Type B pancreatic cell (in vitro differentiated cells): ENCODE measurements at regions not wholly inside any gene's neighbourhood (a gene's known extent, or its start where the extent isn't known, plus 50 kb on each side); places are given as distances from the start of the nearest gene placed in this dataset.
"Not testable (repeated sequence)": the region's sequence is repeated elsewhere in the genome, so short reads cannot be mapped to it uniquely, and the experiment has no call there.

Experiments
- DNase-seq: peaks from one replicate; pipeline ENCODE4 v3.0.0; 2021; ENCODE audit warnings: mixed read lengths; ENCODE audit not compliant: unreplicated experiment; ENCODE audit errors: extremely low spot score
- H3K27ac Mint-ChIP-seq: 2 replicates; pipeline ENCODE4 v1.8.0; 2021; ENCODE audit warnings: mild to moderate bottlenecking, mixed read lengths
- H3K27me3 Mint-ChIP-seq: 2 replicates; pipeline ENCODE4 v1.8.0; 2021; ENCODE audit warnings: mixed read lengths
- H3K36me3 Mint-ChIP-seq: 2 replicates; pipeline ENCODE4 v1.8.0; 2021; ENCODE audit warnings: mixed read lengths
- H3K4me1 Mint-ChIP-seq: one replicate; pipeline ENCODE4 v1.8.0; 2021; ENCODE audit warnings: mixed read lengths; ENCODE audit not compliant: unreplicated experiment
- H3K4me3 Mint-ChIP-seq: 2 replicates; pipeline ENCODE4 v1.8.0; 2021; ENCODE audit warnings: mild to moderate bottlenecking, mixed read lengths
- H3K9me3 Mint-ChIP-seq: 2 replicates; pipeline ENCODE4 v1.8.0; 2021; ENCODE audit warnings: mixed read lengths
- CTCF ChIP-seq: fragments of 200-600 bp; sonication (generic); conservative IDR thresholded peaks from 2 replicates; pipeline ENCODE4 v1.5.0; 2021; ENCODE audit warnings: antibody characterized with exemption, mild to moderate bottlenecking

GRCh38 chr18:40133253-40133652 is 1821.8 kb upstream of the PIK3C3 start:
- no peak for TF ChIP-seq CTCF
- H3K27me3 Mint-ChIP-seq, result no peaks in the 10 kb centered on the region
- no peak overlapping the region for H3K27ac Mint-ChIP-seq
- no peak overlapping the region for H3K4me3 Mint-ChIP-seq
- H3K36me3 Mint-ChIP-seq, result no peaks in the 10 kb centered on the region
- H3K9me3 Mint-ChIP-seq, result peaks cover 5% of the 10 kb centered on the region
- no peaks in the 10 kb centered on the region for H3K4me1 Mint-ChIP-seq
- no peak for DNase-seq

DNA sequence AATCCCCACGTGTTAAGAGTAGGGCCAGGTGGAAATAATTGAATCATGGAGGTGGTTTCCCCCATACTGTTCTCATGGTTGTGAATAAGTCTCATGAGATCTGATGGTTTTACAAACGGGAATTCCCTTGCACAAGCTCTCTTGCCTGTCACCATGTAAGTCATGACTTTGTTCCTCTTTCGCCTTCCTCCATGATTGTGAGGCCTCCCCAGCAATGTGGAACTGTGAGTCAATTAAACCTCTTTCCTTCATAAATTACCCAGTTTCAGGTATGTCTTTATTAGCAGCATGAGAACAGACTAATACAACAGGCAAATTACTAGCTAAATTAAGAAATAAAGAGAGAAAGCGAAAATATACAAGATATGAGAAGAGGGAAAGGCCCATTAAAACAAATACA is 1822.6 kb upstream of the PIK3C3 start:
- H3K4me3 Mint-ChIP-seq, H3K27ac Mint-ChIP-seq, H3K9me3 Mint-ChIP-seq, H3K27me3 Mint-ChIP-seq, H3K36me3 Mint-ChIP-seq, DNase-seq, H3K4me1 Mint-ChIP-seq: not testable (repeated sequence)

DNA sequence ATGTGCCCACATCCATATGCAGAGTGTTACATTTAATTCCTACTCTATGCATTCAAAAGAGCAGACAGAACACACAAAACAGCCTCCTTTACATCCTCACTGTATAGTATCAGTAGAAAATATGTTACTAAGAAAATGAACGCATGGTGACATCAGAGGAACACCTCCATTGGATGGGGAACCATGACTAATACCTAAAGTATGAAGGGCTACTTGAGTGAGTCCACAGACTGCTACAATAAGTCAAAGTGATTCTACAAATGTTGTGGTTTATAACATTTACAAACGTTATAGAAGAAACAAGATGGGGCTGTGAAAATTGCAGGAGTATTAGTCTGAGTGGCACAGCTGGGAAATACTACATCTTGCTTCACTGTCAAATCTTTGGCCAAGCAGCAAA is 1830.9 kb upstream of the PIK3C3 start:
- H3K4me3 Mint-ChIP-seq, result no peak overlapping the region
- no peak for DNase-seq
- no peak overlapping the region for H3K27ac Mint-ChIP-seq
- no peaks in the 10 kb centered on the region for H3K9me3 Mint-ChIP-seq
- no peak for TF ChIP-seq CTCF
- H3K4me1 Mint-ChIP-seq, result peaks cover 5% of the 10 kb centered on the region
- H3K36me3 Mint-ChIP-seq, result no peaks in the 10 kb centered on the region
- no peaks in the 10 kb centered on the region for H3K27me3 Mint-ChIP-seq

GRCh38 chr18:40120796-40121391 is 1834.1 kb upstream of the PIK3C3 start:
- Mint-ChIP-seq H3K27me3 (no peaks in the 10 kb centered on the region), H3K9me3 (peaks cover 12% of the 10 kb centered on the region)

GRCh38 chr18:40120356-40120755 is 1834.7 kb upstream of the PIK3C3 start:
- DNase-seq, result no peak
- no peak for TF ChIP-seq CTCF
- peaks cover 12% of the 10 kb centered on the region for H3K9me3 Mint-ChIP-seq
- no peak overlapping the region for H3K4me3 Mint-ChIP-seq
- H3K36me3 Mint-ChIP-seq, result no peaks in the 10 kb centered on the region
- H3K4me1 Mint-ChIP-seq, result peaks cover 5% of the 10 kb centered on the region
- no peak overlapping the region for H3K27ac Mint-ChIP-seq
- no peaks in the 10 kb centered on the region for H3K27me3 Mint-ChIP-seq

More at GRCh38 chr18:40120796-40121391, 1834.1 kb upstream of the PIK3C3 start:
- H3K27ac Mint-ChIP-seq, result no peak overlapping the region
- no peak for TF ChIP-seq CTCF
- H3K4me3 Mint-ChIP-seq, result no peak overlapping the region
- H3K4me1 Mint-ChIP-seq, result peaks cover 5% of the 10 kb centered on the region
- no peaks in the 10 kb centered on the region for H3K36me3 Mint-ChIP-seq
- DNase-seq, result no peak

DNA sequence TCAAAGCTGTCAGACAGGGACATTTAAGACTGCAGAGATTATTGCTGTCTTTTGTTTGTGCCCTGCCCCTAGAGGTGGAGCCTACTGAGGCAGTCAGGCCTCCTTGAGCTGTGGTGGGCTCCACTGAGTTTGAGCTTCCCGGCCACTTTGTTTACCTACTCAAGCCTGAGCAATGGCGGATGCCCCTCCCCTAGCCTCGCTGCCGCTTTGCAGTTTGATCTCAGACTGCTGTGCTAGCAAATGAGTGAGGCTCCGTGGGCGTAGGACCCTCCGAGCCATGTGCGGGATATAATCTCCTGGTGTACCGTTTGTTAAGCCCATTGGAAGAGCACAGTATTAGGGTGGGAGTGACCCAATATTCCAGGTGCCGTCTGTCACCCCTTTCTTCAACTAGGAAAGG is 1835.5 kb upstream of the PIK3C3 start:
- H3K4me3 Mint-ChIP-seq, H3K27me3 Mint-ChIP-seq: not testable (repeated sequence)

DNA sequence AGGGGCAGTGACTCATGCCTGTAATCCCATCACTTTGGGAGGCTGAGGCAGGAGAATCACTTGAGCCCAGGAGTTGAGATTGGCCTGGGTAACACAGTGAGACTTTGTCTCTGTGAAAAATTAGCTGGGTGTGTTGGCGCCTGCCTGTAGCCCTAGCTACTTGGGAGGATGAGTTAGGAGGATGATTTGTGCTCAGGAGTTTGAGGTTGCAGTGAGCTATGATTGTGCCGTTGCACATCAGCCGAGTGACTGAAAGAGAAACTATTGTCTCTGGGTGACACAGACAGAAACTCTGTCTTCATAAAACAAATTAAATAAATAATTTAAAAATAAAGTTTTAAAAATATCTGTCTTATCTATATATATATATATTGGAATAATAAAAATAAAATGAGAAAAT is 1844.6 kb upstream of the PIK3C3 start:
- Mint-ChIP-seq H3K36me3 (no peaks in the 10 kb centered on the region), H3K9me3 (peaks cover 4% of the 10 kb centered on the region), H3K27ac (no peak overlapping the region), H3K4me3 (no peak overlapping the region), H3K27me3 (no peaks in the 10 kb centered on the region), H3K4me1 (peaks cover 21% of the 10 kb centered on the region)
- TF ChIP-seq CTCF, result no peak
- no peak for DNase-seq

More for the DNA sequence above, 1835.5 kb upstream of the PIK3C3 start:
- not testable (repeated sequence) for H3K4me1 Mint-ChIP-seq, DNase-seq, H3K27ac Mint-ChIP-seq, H3K36me3 Mint-ChIP-seq
- H3K9me3 Mint-ChIP-seq, result peaks cover 12% of the 10 kb centered on the region
